NCI-H146 (cell line): ENCODE measurements at regions not wholly inside any gene's neighbourhood (a gene's known extent, or its start where the extent isn't known, plus 50 kb on each side); places are given as distances from the start of the nearest gene placed in this dataset.
A peak's percentile ranks its signal among the peaks of the same experiment; 100 is the strongest.
"Not testable (repeated sequence)": the region's sequence is repeated elsewhere in the genome, so short reads cannot be mapped to it uniquely, and the experiment has no call there.

Experiments
- DNase-seq: peaks from one replicate; lab custom pipeline; 2025; lab: John Stamatoyannopoulos, UW

- peak; percentile 25 for DNase-seq
Observed at GRCh38 chr13:42478531-42479156, 95.3 kb upstream of the TNFSF11 start.

DNA sequence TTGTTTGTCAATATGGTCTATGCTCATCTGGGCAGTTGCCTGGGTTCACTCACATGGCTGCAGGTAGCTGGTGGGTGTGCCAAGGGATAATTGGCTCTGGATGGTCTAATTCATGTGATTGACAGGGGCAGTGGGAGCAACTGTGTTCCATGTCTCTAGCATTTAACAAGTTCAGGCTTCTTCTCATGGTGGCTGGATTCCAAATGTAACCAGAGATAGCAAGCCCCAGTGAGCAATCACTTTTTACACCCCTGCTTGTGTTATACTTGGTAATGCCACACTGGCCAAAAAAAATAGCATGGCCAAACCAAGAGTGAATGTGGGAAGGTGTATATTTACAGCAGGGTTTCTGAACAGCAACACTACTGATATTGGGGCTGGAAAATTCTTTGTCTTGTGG, 89.6 kb upstream of the TNFSF11 start:
- DNase-seq: no peak

DNA sequence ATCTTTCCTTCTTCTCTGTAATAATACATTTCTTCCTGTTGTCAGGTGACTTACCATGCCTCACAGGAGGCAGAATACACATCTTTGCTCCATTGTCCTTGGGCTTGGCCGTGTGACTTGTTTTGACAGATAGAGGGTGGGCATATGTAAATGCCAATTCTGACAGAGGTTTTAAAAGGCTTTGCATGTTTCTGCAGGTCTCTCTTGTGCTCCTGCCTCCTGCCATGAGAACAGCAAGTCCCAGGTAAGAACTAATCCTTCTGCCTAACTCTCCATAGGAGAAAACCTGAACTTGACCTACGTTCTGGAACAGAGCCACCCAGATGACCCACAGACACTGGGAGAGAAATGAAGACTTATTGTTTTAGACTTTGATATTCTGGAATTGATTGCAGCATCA, 88.7 kb upstream of the TNFSF11 start:
- no peak for DNase-seq

GRCh38 chr13:42486711-42487198, 87.2 kb upstream of the TNFSF11 start:
- no peak for DNase-seq

DNA sequence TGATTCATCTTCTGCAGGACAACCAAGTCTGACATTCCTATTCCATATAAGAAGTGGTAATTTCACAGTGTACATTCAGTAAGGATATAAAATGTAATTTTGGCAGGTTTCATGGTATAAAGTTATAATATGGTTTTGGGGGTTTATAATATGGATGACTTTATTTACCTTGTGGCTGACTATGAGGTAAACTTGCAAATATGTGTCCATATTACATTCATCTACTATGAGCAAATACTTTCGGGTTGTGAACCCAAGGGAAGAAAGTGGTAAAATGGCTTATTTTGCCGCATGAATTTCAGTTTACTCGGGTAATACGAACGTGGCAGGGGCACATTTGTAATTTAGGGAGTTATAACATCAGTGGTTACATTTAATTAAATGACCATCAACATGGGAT, 86.7 kb upstream of the TNFSF11 start:
- DNase-seq: no peak

DNA sequence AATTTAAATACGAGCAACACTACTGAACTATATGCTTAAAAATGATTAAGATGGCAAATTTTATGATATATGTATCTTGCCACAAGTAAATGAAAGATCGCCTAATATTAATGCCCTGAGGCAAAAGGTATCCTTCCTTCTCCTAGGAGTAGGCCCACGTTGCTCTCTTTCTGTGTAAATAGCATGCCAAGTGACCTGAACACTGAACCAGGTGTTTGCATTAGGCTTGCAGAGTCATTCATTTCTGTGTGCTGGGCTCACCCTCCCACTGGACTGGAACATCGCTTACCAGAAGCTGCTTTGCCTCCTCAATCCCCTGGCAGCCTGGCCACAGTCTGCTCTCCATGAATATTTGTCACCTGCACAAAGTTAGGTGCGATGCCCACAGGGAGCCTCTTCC, 83.3 kb upstream of the TNFSF11 start:
- DNase-seq: no peak

GRCh38 chr13:42492372-42492920, 81.5 kb upstream of the TNFSF11 start:
- no peak for DNase-seq

DNA sequence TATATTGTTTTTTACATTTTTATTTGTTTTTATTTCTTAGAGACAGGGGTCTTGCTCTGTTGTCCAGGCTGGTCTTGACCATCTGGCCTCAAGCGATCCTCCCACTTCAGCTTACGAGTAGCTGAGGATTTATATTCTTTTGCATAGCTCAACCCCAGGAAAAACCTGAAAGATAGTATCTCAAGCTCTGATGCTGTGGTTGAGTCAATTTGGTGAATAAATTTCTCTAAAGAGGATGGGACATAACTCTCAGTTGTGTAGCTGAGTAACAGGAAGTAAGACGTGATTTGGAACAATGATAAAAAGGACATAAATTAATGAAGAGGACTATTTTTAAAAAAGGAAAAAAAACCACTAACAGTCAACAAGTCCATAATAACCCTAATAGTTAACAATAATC, 79.8 kb upstream of the TNFSF11 start:
- no peak for DNase-seq

DNA sequence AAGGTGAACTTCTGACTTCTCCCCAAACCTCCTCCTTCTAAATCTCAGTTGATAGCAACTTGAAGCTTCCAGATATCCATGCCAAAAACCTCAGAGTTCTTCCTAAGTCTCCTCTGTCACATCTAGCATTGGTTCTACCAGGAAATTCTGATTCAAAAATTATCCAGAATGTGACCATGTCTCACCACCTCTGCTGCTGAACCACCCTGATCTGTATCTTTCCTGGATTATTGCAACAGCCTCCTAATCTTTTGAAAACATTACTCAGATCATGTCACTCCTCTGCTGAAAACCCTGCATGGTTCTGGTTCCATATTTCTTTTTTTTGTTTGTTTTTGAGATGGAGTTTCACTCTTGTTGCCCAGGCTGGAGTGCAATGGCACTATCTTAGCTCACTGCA, 78.7 kb upstream of the TNFSF11 start:
- DNase-seq: no peak

DNA sequence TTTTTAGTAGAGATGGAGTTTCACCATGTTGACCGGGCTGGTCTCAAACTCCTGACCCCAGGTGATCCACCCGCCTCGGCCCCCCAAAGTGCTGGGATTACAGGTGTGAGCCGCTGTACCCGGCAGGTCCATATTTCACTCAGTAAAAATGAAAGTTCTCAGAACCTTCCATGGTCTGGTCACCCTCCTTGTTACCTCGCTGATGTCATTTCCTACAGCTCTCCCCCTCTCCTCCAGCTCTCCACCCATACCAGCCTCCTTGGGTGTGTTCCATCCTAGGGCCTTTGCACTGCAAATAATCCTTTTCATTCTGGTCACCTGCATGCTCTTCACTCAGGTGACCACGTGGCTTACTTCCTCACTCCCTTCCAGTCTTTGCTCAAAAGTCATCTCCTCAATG, 78.2 kb upstream of the TNFSF11 start:
- DNase-seq: no peak

DNA sequence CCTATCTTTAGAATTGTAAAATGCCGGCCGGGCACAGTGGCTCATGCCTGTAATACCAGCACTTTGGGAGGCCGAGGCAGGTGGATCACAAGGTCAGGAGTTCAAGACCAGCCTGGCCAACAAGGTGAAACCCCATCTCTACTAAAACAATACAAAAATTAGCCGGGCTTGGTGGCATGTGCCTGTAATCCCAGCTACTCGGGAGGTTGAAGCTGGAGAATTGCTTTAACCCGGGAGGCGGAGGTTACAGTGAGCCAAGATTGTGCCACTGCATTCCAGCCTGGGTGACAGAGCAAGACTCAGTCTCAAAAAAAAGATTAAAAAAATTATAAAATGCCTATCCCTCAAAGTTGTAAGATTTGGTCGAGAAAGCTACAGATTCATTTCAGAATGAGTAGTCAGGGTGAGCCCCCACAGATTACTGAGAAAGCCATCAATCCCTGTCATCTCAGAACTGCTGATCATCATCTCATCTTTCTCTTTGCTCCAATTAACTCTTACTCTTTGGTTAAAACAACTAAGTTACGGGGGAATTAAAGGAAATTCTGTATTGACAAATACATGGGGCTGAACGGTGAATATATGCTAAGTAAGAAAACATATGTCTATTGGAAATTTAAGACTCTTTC, 76.9 kb upstream of the TNFSF11 start:
- not testable (repeated sequence) for DNase-seq

- DNase-seq: no peak
Observed at GRCh38 chr13:42497798-42498197, 76.2 kb upstream of the TNFSF11 start.

GRCh38 chr13:42498521-42498920, 75.4 kb upstream of the TNFSF11 start:
- DNase-seq: peak; percentile 2
